Neutrophil (primary cell): ENCODE measurements at regions not wholly inside any gene's neighbourhood (a gene's known extent, or its start where the extent isn't known, plus 50 kb on each side); places are given as distances from the start of the nearest gene placed in this dataset.

Experiments
- H3K27ac ChIP-seq: fragments of 200-600 bp; sonication (generic); 2 replicates; pipeline ENCODE4 v1.5.1; 2016; ENCODE audit warnings: mild to moderate bottlenecking, moderate library complexity
- H3K27me3 ChIP-seq: fragments of 200-600 bp; sonication (generic); 2 replicates; pipeline ENCODE4 v1.6.0; 2016; ENCODE audit warnings: mild to moderate bottlenecking
- H3K36me3 ChIP-seq: fragments of 200-600 bp; sonication (generic); 2 replicates; pipeline ENCODE4 v1.5.1; 2017
- H3K4me1 ChIP-seq, 2 experiments: fragments of 200-600 bp in 1 of 2; sonication (generic) in 1 of 2; 1 replicate in 1 of 2; 2 replicates in 1 of 2; pipeline versions ENCODE4 v1.5.1 to v1.6.1; 2013 to 2016; ENCODE audit warnings: low read depth in 1 of 2, low read length in 1 of 2, mild to moderate bottlenecking in 1 of 2, moderate library complexity in 1 of 2; ENCODE audit not compliant: control insufficient read depth in 1 of 2, insufficient read depth in 1 of 2
- H3K4me3 ChIP-seq, 2 experiments: fragments of 200-600 bp in 1 of 2; sonication (generic) in 1 of 2; 1 replicate in 1 of 2; 2 replicates in 1 of 2; pipeline ENCODE4 v1.5.1; 2013 to 2016; ENCODE audit warnings: low read depth in 1 of 2, low read length in 1 of 2, mild to moderate bottlenecking in 1 of 2, moderate library complexity in 1 of 2
- H3K9me3 ChIP-seq: fragments of 200-600 bp; sonication (generic); 2 replicates; pipeline ENCODE4 v1.5.1; 2016
- TF ChIP-seq, protein P1 (sequence below): fragments of 200-600 bp; sonication (generic); IDR thresholded peaks from 2 replicates; pipeline ENCODE4 v1.5.1; 2016; ENCODE audit warnings: antibody characterized with exemption

DNA sequence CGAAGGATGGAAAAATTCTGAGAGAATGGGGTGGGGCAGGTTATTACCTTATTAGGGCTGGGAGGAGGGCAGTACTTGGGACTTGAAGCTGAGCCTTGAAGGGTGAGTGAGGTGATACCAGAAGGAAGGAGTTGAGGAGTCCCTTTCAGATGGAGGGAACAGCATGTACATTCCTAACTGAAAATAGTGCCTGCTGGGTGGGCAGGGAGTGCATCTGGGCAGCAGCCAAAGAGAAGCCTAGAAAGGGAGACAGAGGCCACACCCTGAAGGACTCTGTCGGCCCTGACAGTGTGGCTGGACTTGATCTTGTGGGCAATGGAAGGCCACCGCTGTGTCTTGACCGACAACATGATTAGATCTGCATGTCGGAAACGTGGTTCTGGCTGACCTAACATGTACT lies 147.6 kb downstream of the NDUFA12 start:
- Histone ChIP-seq H3K27ac (no peak overlapping the region), H3K9me3 (no peaks in the 10 kb centered on the region), H3K4me1 (peaks cover 0 to 9% of the 10 kb centered on the region in 2 experiments), H3K36me3 (no peaks in the 10 kb centered on the region), H3K4me3 (no peak overlapping the region), H3K27me3 (peaks cover 32% of the 10 kb centered on the region)
- TF ChIP-seq, protein P1, sequence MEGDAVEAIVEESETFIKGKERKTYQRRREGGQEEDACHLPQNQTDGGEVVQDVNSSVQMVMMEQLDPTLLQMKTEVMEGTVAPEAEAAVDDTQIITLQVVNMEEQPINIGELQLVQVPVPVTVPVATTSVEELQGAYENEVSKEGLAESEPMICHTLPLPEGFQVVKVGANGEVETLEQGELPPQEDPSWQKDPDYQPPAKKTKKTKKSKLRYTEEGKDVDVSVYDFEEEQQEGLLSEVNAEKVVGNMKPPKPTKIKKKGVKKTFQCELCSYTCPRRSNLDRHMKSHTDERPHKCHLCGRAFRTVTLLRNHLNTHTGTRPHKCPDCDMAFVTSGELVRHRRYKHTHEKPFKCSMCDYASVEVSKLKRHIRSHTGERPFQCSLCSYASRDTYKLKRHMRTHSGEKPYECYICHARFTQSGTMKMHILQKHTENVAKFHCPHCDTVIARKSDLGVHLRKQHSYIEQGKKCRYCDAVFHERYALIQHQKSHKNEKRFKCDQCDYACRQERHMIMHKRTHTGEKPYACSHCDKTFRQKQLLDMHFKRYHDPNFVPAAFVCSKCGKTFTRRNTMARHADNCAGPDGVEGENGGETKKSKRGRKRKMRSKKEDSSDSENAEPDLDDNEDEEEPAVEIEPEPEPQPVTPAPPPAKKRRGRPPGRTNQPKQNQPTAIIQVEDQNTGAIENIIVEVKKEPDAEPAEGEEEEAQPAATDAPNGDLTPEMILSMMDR = no peak

DNA sequence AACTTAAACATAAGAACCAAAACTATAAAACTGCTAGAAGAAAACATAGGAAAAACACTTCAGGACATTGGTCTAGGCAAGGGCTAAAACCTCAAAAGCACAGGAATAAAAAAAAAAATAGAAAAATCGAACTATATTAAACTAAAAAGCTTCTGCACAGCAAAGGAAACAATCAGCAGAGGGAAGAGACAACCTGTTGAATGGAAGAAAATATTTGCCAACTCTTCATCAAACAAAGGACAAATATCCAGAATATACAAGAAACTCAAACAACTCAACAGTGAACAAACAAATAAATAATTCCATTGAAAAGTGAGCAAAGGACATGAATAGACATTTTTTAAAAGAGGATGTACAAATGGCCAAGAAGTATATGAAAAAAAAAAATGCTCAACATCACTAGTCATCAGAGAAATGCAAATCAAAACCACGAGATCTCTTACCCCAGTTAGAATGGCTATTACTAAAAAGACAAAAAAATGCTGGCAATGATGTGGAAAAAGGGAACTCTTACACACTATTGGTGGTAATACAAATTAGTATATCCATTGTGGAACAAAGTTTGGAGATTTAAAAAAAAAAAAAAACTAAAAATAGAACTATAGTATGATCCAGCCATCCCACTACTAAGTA lies 152.0 kb downstream of the NDUFA12 start:
- Histone ChIP-seq H3K27ac (no peak overlapping the region), H3K36me3 (no peaks in the 10 kb centered on the region)
- TF ChIP-seq, protein P1 = no peak

DNA sequence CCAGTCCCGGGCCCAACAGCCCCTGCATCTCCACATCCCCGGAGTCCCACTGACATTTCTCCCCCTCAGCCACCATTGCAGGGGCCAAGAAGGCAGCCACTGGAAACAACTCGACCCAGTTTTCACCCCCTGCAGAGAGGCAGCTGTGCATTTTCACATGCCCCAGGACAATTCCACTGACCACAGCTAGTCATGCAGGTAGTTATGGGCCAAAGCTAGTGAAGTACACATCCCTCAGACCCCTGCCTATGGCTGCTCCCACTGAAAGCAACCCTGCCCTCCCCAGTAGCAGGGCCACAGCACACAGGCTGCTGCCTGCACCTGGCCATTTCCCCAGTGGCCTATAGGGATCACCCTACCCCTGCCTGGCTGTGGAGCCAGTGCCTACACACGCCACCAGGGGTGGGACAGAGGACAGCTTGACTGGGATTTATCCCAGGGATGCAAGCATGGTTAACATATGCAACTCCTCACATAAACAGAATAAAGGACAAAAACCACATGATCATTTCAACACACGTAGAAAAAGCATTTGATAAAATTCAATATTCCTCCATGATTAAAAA lies 154.0 kb downstream of the NDUFA12 start:
- Histone ChIP-seq H3K9me3 (no peaks in the 10 kb centered on the region), H3K4me3 (no peak overlapping the region), H3K27me3 (peaks cover 7% of the 10 kb centered on the region), H3K36me3 (no peaks in the 10 kb centered on the region), H3K27ac (no peak overlapping the region), H3K4me1 (no peaks in the 10 kb centered on the region)
- TF ChIP-seq, protein P1 = no peak

More for the DNA sequence above, 152.0 kb downstream of the NDUFA12 start:
- Histone ChIP-seq H3K4me3 (no peak overlapping the region), H3K4me1 (peaks cover 0 to 9% of the 10 kb centered on the region in 2 experiments), H3K9me3 (no peaks in the 10 kb centered on the region), H3K27me3 (peaks cover 5% of the 10 kb centered on the region)

GRCh38 chr12:94848966-94849365 lies 154.5 kb downstream of the NDUFA12 start:
- Histone ChIP-seq H3K4me1 (no peaks in the 10 kb centered on the region), H3K36me3 (no peaks in the 10 kb centered on the region), H3K27me3 (peaks cover 6% of the 10 kb centered on the region), H3K27ac (no peak overlapping the region), H3K9me3 (no peaks in the 10 kb centered on the region), H3K4me3 (no peak overlapping the region)
- TF ChIP-seq, protein P1 = no peak

DNA sequence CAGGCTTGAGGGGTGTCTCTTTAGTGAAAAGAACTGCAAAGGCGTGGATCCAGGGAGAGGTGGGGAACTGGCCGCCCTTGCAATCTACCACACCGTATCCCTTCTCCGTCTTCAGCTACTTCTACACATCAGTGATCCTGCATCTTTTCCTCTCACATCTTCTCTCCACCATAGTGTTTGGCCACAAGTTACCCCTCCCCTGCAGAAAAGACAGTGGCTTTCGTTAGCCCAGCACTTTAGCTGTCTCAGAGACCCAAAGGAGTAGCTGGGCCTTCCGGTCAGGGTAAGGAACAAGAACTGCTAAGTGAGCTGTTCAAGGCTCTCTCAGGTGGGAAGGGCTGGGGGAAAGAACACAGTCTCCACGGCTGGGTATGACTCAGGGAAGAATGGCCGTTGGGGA lies 158.4 kb downstream of the NDUFA12 start:
- Histone ChIP-seq H3K27me3 (peaks cover 17% of the 10 kb centered on the region), H3K27ac (no peak overlapping the region), H3K4me3 (no peak overlapping the region), H3K36me3 (no peaks in the 10 kb centered on the region), H3K4me1 (no peaks in the 10 kb centered on the region), H3K9me3 (no peaks in the 10 kb centered on the region)
- TF ChIP-seq, protein P1 = no peak
